Breast epithelium (tissue), 4 donors: ENCODE measurements at regions not wholly inside any gene's neighbourhood (a gene's known extent, or its start where the extent isn't known, plus 50 kb on each side); places are given as distances from the start of the nearest gene placed in this dataset.

ENCODE experiments used
- DNase-seq, 2 donors: peaks; one replicate each; pipeline ENCODE4 v3.0.0-alpha.2; 2019; ENCODE audit warnings: low spot score in 2 of 2
- H3K27ac ChIP-seq, 2 donors: fragments of 200-600 bp; sonication (generic) in 1 of 2; one replicate each; pipeline ENCODE4 v1.5.1; 2016 to 2019; ENCODE audit warnings: mild to moderate bottlenecking in 1 of 2
- H3K27me3 ChIP-seq, 2 donors: fragments of 200-600 bp; sonication (generic) in 1 of 2; one replicate each; pipeline versions ENCODE4 v1.5.1 to v1.6.0; 2017 to 2019; ENCODE audit warnings: control low read depth in 1 of 2, mild to moderate bottlenecking in 1 of 2
- H3K36me3 ChIP-seq: fragments of 200-600 bp; one replicate; pipeline ENCODE4 v1.5.1; 2019
- H3K4me1 ChIP-seq, 2 donors: fragments of 200-600 bp; sonication (generic); one replicate each; pipeline ENCODE4 v1.5.1; 2016 to 2019; ENCODE audit warnings: control low read depth in 1 of 2
- H3K4me3 ChIP-seq, 3 donors: fragments of 200-600 bp; sonication (generic); 1 replicate in 2 of 3; 2 replicates in 1 of 3; pipeline ENCODE4 v1.5.1; 2016 to 2019; ENCODE audit warnings: mild to moderate bottlenecking in 3 of 3, moderate library complexity in 2 of 3
- H3K9me3 ChIP-seq, 2 donors: fragments of 200-600 bp; sonication (generic) in 1 of 2; one replicate each; pipeline ENCODE4 v1.5.1; 2016 to 2019; ENCODE audit warnings: control low read depth in 1 of 2
- CTCF ChIP-seq, 3 donors: fragments of 450-650 bp; IDR thresholded peaks; one replicate each; pipeline ENCODE4 v1.5.1; 2016 to 2017; ENCODE audit warnings: antibody characterized with exemption in 3 of 3, mild to moderate bottlenecking in 3 of 3, moderate library complexity in 3 of 3
- POLR2A ChIP-seq: fragments of 450-650 bp; IDR thresholded peaks from one replicate; pipeline ENCODE4 v1.6.1; 2016; ENCODE audit warnings: antibody characterized with exemption, mild to moderate bottlenecking, moderate library complexity
- POLR2AphosphoS5 ChIP-seq, 3 donors: sonication (generic); formaldehyde crosslinking; IDR thresholded peaks; one replicate each; pipeline ENCODE4 v1.6.1; 2017; ENCODE audit warnings: antibody characterized with exemption in 3 of 3
- intact Hi-C: fragments of 100-400 bp; cut with DNase I; formaldehyde crosslinking; loops from one replicate; pipeline ENCODE4 v1.15.1; 2023; ENCODE audit warnings: low total_unique reads

GRCh38 chr6:28659250-28659566 is 133.5 kb downstream of the GPX5 start:
- Histone ChIP-seq H3K27ac (no peak overlapping the region), H3K4me3 (peak overlapping the region in 2 of 3 donors; percentile 44 to 65)
- no peak for TF ChIP-seq POLR2A

DNA sequence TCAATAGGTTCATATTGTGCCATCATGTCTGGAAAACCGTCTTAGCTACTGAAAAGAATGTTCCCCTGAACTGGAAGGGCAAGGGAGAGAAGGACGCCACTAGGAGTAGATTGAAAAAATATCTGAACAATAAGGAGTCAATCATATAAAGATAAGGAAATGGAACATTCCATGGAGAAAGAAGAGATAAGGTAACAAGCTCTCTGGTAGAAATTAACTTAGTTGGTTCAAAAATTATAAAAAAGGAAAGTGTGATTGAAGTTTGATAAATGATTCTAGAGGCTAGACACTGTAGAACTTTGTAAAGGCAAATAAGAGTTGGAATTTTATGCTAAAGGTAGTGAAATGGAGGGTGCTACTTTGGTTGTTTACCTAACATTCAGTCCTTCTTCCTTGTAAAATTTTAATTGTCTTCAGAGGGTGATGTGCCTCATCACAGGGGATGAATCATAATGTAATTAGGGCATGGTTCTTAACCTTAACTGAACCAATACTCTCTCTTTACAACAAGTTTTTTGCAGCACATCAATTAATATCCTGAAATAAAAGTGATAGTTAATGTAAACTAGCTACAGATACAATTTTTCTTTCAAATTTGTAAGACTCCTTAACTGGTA is 135.5 kb downstream of the GPX5 start:
- no peak for DNase-seq
- Histone ChIP-seq H3K36me3 (no peaks in the 10 kb centered on the region), H3K27me3 (peaks cover 0 to 19% of the 10 kb centered on the region in 2 donors), H3K4me3 (no peak overlapping the region), H3K27ac (no peak overlapping the region), H3K4me1 (no peaks in the 10 kb centered on the region), H3K9me3 (no peaks in the 10 kb centered on the region)
- TF ChIP-seq POLR2A: no peak
- intact Hi-C loops: no loop called here

More at GRCh38 chr6:28659250-28659566, 133.5 kb downstream of the GPX5 start:
- no peak for DNase-seq
- no peaks in the 10 kb centered on the region for H3K9me3 ChIP-seq
- intact Hi-C loops: loop anchor here (5.0 kb wide), 1 partner anchor 212 kb away; no protein-coding TSS in a partner anchor
- H3K36me3 ChIP-seq: no peaks in the 10 kb centered on the region
- peaks cover 0 to 24% of the 10 kb centered on the region in 2 donors for H3K27me3 ChIP-seq
- no peaks in the 10 kb centered on the region for H3K4me1 ChIP-seq

- H3K36me3 ChIP-seq: no peaks in the 10 kb centered on the region
- no peaks in the 10 kb centered on the region for H3K4me1 ChIP-seq
- no peak overlapping the region for H3K4me3 ChIP-seq
- intact Hi-C loops: no loop called here
- TF ChIP-seq CTCF (IDR thresholded peaks at IDR 0.05) (no peak), POLR2A (no peak), POLR2AphosphoS5 (IDR thresholded peaks at IDR 0.05) (no peak)
- H3K27ac ChIP-seq: no peak overlapping the region
- H3K9me3 ChIP-seq: no peaks in the 10 kb centered on the region
- H3K27me3 ChIP-seq: peaks cover 0 to 5% of the 10 kb centered on the region in 2 donors
- no peak for DNase-seq
Observed at GRCh38 chr6:28664870-28665396, 139.3 kb downstream of the GPX5 start.

DNA sequence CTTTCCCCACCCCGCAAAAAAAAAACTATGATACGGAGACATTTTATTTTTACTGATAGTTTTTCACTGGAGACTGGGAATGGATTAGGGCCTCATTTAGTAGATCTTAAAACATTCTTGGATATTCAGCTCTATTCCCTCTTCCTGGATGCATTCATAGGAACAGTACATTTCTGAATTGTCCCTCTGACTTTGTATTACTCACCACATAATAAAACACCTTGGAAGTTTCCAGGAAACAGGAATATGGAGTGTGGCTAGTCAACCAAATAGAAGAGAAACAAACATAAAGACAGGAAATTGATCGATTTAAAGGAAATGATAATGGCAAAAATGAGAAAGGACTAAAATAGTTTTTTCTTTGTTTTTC is 147.7 kb downstream of the GPX5 start:
- intact Hi-C loops: no loop called here
- TF ChIP-seq CTCF (IDR thresholded peaks at IDR 0.05) (no peak), POLR2A (no peak), POLR2AphosphoS5 (IDR thresholded peaks at IDR 0.05) (no peak)
- no peaks in the 10 kb centered on the region for H3K36me3 ChIP-seq
- no peak overlapping the region for H3K4me3 ChIP-seq
- H3K27ac ChIP-seq: no peak overlapping the region
- H3K4me1 ChIP-seq: no peaks in the 10 kb centered on the region
- no peak for DNase-seq
- H3K27me3 ChIP-seq: peaks cover 0 to 31% of the 10 kb centered on the region in 2 donors
- H3K9me3 ChIP-seq: no peaks in the 10 kb centered on the region

DNA sequence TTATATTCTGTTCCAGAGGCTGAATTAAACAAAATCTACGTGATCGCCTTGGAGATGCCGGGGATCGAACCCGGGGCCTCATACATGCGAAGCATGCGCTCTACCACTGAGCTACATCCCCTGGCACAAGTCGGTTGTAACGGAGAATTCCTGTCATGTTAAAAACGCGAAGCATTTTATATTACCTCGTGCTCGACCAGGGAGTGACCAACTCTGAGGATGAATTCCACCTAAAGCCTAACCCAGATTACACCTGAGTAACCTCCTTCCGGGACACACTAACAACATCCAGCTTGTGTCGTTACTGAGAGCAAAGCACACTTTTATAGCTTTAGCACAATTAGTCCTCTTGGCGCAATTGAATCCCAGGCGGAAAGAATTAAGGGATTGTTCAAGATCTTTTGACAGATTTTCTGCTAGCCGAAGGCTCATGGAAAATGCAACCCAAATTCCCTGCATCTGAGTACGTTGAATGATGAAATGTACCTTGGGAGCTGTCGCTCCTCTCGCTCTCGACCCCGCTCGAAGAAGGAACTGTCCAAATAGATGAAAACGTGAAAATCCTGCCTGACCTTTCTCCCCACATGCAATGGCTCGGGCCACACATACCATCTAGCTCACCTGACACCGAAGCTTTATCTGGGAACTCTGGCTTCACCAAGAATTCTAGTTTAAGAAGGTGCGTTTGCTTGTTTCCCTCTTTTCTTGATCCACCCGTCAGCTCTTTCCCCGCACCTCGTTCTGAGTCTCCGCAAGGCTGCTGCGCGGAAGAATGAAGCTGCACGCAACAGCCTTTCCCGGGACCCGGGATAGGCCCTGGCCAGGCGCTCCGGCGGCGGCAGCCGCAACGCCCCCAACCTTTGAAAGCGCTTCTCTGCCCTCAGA is 148.3 kb downstream of the GPX5 start:
- TF ChIP-seq CTCF (IDR thresholded peaks at IDR 0.05) (no peak), POLR2AphosphoS5 (IDR thresholded peaks at IDR 0.05) (no peak), POLR2A (no peak)
- Histone ChIP-seq H3K9me3 (no peaks in the 10 kb centered on the region), H3K27ac (no peak overlapping the region), H3K4me1 (no peaks in the 10 kb centered on the region), H3K36me3 (no peaks in the 10 kb centered on the region), H3K4me3 (peak overlapping the region in 2 of 3 donors; percentile 15 to 39), H3K27me3 (peaks cover 0 to 31% of the 10 kb centered on the region in 2 donors)
- intact Hi-C loops: no loop called here
- no peak for DNase-seq

DNA sequence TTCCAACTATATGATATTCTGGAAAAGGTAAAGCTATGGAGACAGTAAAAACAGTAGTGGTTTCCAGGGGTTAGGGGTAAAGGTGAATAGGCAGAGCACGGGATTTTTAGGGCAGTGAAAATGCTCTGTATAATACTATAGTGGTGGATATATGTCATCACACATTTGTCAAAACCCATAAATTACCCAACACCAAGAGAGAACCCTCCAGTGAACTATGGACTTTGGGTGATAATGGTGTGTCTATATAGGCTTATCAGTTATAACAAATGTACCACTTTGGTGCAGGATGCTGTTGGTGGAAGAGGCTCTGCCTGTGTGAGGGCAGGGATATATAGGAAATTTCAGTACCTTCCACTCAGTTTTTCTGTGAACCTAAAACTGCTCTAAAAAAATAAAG is 149.9 kb downstream of the GPX5 start:
- peaks cover 0 to 30% of the 10 kb centered on the region in 2 donors for H3K27me3 ChIP-seq
- no peak for TF ChIP-seq POLR2AphosphoS5 (IDR thresholded peaks at IDR 0.05)
- no peak for TF ChIP-seq CTCF (IDR thresholded peaks at IDR 0.05)
- TF ChIP-seq POLR2A: no peak

More for the DNA sequence above, 149.9 kb downstream of the GPX5 start:
- intact Hi-C loops: no loop called here
- Histone ChIP-seq H3K9me3 (no peaks in the 10 kb centered on the region), H3K27ac (no peak overlapping the region), H3K36me3 (no peaks in the 10 kb centered on the region), H3K4me3 (no peak overlapping the region), H3K4me1 (no peaks in the 10 kb centered on the region)
- no peak for DNase-seq
